ENCODE measurements at regions not wholly inside any gene's neighbourhood (a gene's known extent, or its start where the extent isn't known, plus 50 kb on each side); places are given as distances from the start of the nearest gene placed in this dataset.

- TF ChIP-seq CTCF (IDR thresholded peaks at IDR 0.05; ENCODE audit: low read depth, low read length, missing control alignments) = no peak
- DNase-seq (ENCODE audit: low read depth) = no peak
These were observed 563.5 kb upstream of the TBL1XR1 start for GRCh38 chr3:177760803-177761202.

GRCh38 chr3:177764377-177764912 is 567.2 kb upstream of the TBL1XR1 start:
- H3K4me3 ChIP-seq (ENCODE audit: low read depth, low read length) = no peak overlapping the region
- TF ChIP-seq CTCF (IDR thresholded peaks at IDR 0.05; ENCODE audit: low read depth, low read length, missing control alignments) = no peak
- no peak for DNase-seq (ENCODE audit: low read depth)

More at GRCh38 chr3:177760803-177761202, 563.5 kb upstream of the TBL1XR1 start:
- no peak overlapping the region for H3K4me3 ChIP-seq (ENCODE audit: low read depth, low read length)

- DNase-seq (ENCODE audit: low read depth) = no peak
- no peak overlapping the region for H3K4me3 ChIP-seq (ENCODE audit: low read depth, low read length)
- no peak for TF ChIP-seq CTCF (IDR thresholded peaks at IDR 0.05; ENCODE audit: low read depth, low read length, missing control alignments)
These were observed 567.7 kb upstream of the TBL1XR1 start for GRCh38 chr3:177764933-177765332.

GRCh38 chr3:177770383-177771230 is 573.3 kb upstream of the TBL1XR1 start:
- TF ChIP-seq CTCF (IDR thresholded peaks at IDR 0.05; ENCODE audit: low read depth, low read length, missing control alignments) = no peak
- no peak overlapping the region for H3K4me3 ChIP-seq (ENCODE audit: low read depth, low read length)
- no peak for DNase-seq (ENCODE audit: low read depth)

- DNase-seq (ENCODE audit: low read depth) = no peak
These were observed 574.5 kb upstream of the TBL1XR1 start for GRCh38 chr3:177771780-177772179.

GRCh38 chr3:177772908-177773557 is 575.8 kb upstream of the TBL1XR1 start:
- DNase-seq (ENCODE audit: low read depth) = no peak
- no peak for TF ChIP-seq CTCF (IDR thresholded peaks at IDR 0.05; ENCODE audit: low read depth, low read length, missing control alignments)

More at GRCh38 chr3:177771780-177772179, 574.5 kb upstream of the TBL1XR1 start:
- no peak for TF ChIP-seq CTCF (IDR thresholded peaks at IDR 0.05; ENCODE audit: low read depth, low read length, missing control alignments)
- H3K4me3 ChIP-seq (ENCODE audit: low read depth, low read length) = no peak overlapping the region

More at GRCh38 chr3:177772908-177773557, 575.8 kb upstream of the TBL1XR1 start:
- no peak overlapping the region for H3K4me3 ChIP-seq (ENCODE audit: low read depth, low read length)

All from GM12864 (cell line).